ENCODE measurements at regions not wholly inside any gene's neighbourhood (a gene's known extent, or its start where the extent isn't known, plus 50 kb on each side); places are given as distances from the start of the nearest gene placed in this dataset.

- WGBS, 2 donors = 56 to 60% methylated on average over 3 of the region's 3 CpGs
- H3K27me3 ChIP-seq = no peaks in the 10 kb centered on the region
- H3K9me3 ChIP-seq = no peaks in the 10 kb centered on the region
- H3K27ac ChIP-seq = no peak overlapping the region
- no peak overlapping the region for H3K4me3 ChIP-seq
- TF ChIP-seq POLR2A (IDR thresholded peaks at IDR 0.05) (no peak), POLR2AphosphoS5 (IDR thresholded peaks at IDR 0.05) (no peak), EP300 (IDR thresholded peaks at IDR 0.05) (no peak), CTCF (IDR thresholded peaks at IDR 0.05) (no peak)
- intact Hi-C loops (cut with DNase I) = no loop called here
- no peaks in the 10 kb centered on the region for H3K4me1 ChIP-seq
- no peaks in the 10 kb centered on the region for H3K36me3 ChIP-seq
- no peak for DNase-seq
Observed at GRCh38 chr11:26158251-26158650, 173.7 kb upstream of the ANO3 start.

- DNase-seq = no peak
- no peak for TF ChIP-seq EP300 (IDR thresholded peaks at IDR 0.05)
- TF ChIP-seq POLR2AphosphoS5 (IDR thresholded peaks at IDR 0.05) = no peak
- no peak for TF ChIP-seq POLR2A (IDR thresholded peaks at IDR 0.05)
- TF ChIP-seq CTCF (IDR thresholded peaks at IDR 0.05) = no peak
- intact Hi-C loops (cut with DNase I) = no loop called here
- Histone ChIP-seq H3K27ac (no peak overlapping the region), H3K36me3 (no peaks in the 10 kb centered on the region), H3K4me3 (no peak overlapping the region), H3K27me3 (no peaks in the 10 kb centered on the region), H3K4me1 (no peaks in the 10 kb centered on the region), H3K9me3 (no peaks in the 10 kb centered on the region)
- WGBS, 2 donors = 72 to 85% methylated on average over 2 of the region's 2 CpGs
Observed at GRCh38 chr11:26162291-26162690, 169.6 kb upstream of the ANO3 start.

- no peaks in the 10 kb centered on the region for H3K27me3 ChIP-seq
- 72 to 77% methylated on average over 2 of the region's 2 CpGs for WGBS, 2 donors
- no peak overlapping the region for H3K4me3 ChIP-seq
- TF ChIP-seq EP300 (IDR thresholded peaks at IDR 0.05) = no peak
- TF ChIP-seq POLR2A (IDR thresholded peaks at IDR 0.05) = no peak
- TF ChIP-seq CTCF (IDR thresholded peaks at IDR 0.05) = no peak
- TF ChIP-seq POLR2AphosphoS5 (IDR thresholded peaks at IDR 0.05) = no peak
- no peak overlapping the region for H3K27ac ChIP-seq
- H3K4me1 ChIP-seq = no peaks in the 10 kb centered on the region
- no peaks in the 10 kb centered on the region for H3K9me3 ChIP-seq
- intact Hi-C loops (cut with DNase I) = no loop called here
- H3K36me3 ChIP-seq = no peaks in the 10 kb centered on the region
- no peak for DNase-seq
Observed at GRCh38 chr11:26186389-26186788, 145.5 kb upstream of the ANO3 start.

- WGBS, 2 donors = 9 to 42% methylated on average over 2 of the region's 2 CpGs
- TF ChIP-seq EP300 (IDR thresholded peaks at IDR 0.05) = no peak
- no peak for TF ChIP-seq POLR2AphosphoS5 (IDR thresholded peaks at IDR 0.05)
- no peak for TF ChIP-seq POLR2A (IDR thresholded peaks at IDR 0.05)
- TF ChIP-seq CTCF (IDR thresholded peaks at IDR 0.05) = no peak
- no peaks in the 10 kb centered on the region for H3K9me3 ChIP-seq
- no peak for DNase-seq
- H3K4me1 ChIP-seq = no peaks in the 10 kb centered on the region
- H3K27ac ChIP-seq = no peak overlapping the region
- H3K4me3 ChIP-seq = no peak overlapping the region
- H3K36me3 ChIP-seq = no peaks in the 10 kb centered on the region
- intact Hi-C loops (cut with DNase I) = no loop called here
- no peaks in the 10 kb centered on the region for H3K27me3 ChIP-seq
Observed at GRCh38 chr11:26187639-26188038, 144.3 kb upstream of the ANO3 start.

- H3K36me3 ChIP-seq = no peaks in the 10 kb centered on the region
- intact Hi-C loops (cut with DNase I) = no loop called here
Observed at GRCh38 chr11:26188554-26188953, 143.4 kb upstream of the ANO3 start.

More at GRCh38 chr11:26188554-26188953, 143.4 kb upstream of the ANO3 start:
- Histone ChIP-seq H3K4me1 (no peaks in the 10 kb centered on the region), H3K27ac (no peak overlapping the region), H3K9me3 (no peaks in the 10 kb centered on the region), H3K4me3 (no peak overlapping the region), H3K27me3 (no peaks in the 10 kb centered on the region)
- no peak for DNase-seq
- TF ChIP-seq POLR2A (IDR thresholded peaks at IDR 0.05) = no peak
- TF ChIP-seq POLR2AphosphoS5 (IDR thresholded peaks at IDR 0.05) = no peak
- TF ChIP-seq EP300 (IDR thresholded peaks at IDR 0.05) = no peak
- no peak for TF ChIP-seq CTCF (IDR thresholded peaks at IDR 0.05)
